GM23338 (cell line): ENCODE measurements at regions not wholly inside any gene's neighbourhood (a gene's known extent, or its start where the extent isn't known, plus 50 kb on each side); places are given as distances from the start of the nearest gene placed in this dataset.

Experiments used
- NANOG ChIP-seq: IDR thresholded peaks from 2 replicates; pipeline ENCODE4 v1.6.1; 2016; ENCODE audit warnings: antibody characterized with exemption, borderline replicate concordance
- POLR2AphosphoS5 ChIP-seq: IDR thresholded peaks from 2 replicates; pipeline ENCODE4 v1.6.1; 2016; ENCODE audit warnings: antibody characterized with exemption, low read depth
- STAT1 ChIP-seq: IDR thresholded peaks from one replicate; pipeline ENCODE4 v1.6.1; 2016; ENCODE audit warnings: antibody characterized with exemption; ENCODE audit not compliant: unreplicated experiment
- TF ChIP-seq, protein P1 (sequence below): fragments of 250-450 bp; sonication (Bioruptor Pico); IDR thresholded peaks from 2 replicates; pipeline ENCODE4 v1.5.0; 2020; ENCODE audit warnings: mild to moderate bottlenecking, moderate library complexity
- TF ChIP-seq, protein P2 (sequence below): IDR thresholded peaks from 2 replicates; pipeline ENCODE4 v1.6.1; 2016; ENCODE audit warnings: antibody characterized with exemption

DNA sequence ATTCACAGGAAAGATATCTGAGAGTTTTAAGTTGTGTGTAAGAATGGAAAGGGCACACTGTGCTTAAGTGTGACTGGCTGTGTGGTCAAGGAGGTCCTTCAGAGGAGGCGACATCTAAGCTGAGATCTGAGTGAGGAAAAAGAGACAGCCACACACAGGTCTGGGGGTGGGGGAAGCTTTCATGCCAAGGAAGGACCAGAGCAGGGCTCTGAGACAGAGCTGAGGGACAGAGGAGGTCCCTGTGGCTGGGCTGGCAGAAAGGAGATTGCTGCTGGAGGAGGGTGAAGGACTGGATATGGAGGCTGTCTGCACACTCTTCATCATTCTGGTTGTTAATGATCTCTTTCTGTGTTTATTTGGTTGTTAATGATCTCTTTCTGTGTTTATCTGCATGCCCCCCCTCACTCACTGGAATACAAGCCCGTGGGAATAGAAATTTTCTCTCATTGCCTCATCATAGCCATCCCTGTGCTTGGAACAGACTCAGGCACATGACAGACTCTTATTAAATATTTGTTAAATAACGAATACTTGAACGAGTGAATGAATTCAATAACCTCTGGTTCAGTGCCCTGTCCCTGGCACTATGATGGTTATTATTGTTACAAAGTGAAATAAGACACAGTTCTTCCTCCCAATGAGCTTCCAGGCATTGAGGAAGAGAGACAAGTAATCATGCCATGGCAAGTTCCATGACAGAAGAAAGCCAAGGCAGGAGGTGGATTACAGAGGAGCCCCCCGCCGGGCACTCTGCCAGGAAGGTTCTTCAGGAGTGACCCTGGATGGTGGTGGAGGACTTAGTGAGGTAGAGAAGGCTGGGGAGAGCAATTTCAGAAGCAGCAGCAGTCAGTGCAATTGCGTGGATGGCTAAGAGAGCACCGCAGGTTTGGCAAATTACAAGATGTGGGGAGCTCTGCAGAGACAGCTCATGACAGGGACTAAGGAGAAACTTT lies 399.4 kb upstream of the HS6ST1 start (continued):
- TF ChIP-seq, protein P1, sequence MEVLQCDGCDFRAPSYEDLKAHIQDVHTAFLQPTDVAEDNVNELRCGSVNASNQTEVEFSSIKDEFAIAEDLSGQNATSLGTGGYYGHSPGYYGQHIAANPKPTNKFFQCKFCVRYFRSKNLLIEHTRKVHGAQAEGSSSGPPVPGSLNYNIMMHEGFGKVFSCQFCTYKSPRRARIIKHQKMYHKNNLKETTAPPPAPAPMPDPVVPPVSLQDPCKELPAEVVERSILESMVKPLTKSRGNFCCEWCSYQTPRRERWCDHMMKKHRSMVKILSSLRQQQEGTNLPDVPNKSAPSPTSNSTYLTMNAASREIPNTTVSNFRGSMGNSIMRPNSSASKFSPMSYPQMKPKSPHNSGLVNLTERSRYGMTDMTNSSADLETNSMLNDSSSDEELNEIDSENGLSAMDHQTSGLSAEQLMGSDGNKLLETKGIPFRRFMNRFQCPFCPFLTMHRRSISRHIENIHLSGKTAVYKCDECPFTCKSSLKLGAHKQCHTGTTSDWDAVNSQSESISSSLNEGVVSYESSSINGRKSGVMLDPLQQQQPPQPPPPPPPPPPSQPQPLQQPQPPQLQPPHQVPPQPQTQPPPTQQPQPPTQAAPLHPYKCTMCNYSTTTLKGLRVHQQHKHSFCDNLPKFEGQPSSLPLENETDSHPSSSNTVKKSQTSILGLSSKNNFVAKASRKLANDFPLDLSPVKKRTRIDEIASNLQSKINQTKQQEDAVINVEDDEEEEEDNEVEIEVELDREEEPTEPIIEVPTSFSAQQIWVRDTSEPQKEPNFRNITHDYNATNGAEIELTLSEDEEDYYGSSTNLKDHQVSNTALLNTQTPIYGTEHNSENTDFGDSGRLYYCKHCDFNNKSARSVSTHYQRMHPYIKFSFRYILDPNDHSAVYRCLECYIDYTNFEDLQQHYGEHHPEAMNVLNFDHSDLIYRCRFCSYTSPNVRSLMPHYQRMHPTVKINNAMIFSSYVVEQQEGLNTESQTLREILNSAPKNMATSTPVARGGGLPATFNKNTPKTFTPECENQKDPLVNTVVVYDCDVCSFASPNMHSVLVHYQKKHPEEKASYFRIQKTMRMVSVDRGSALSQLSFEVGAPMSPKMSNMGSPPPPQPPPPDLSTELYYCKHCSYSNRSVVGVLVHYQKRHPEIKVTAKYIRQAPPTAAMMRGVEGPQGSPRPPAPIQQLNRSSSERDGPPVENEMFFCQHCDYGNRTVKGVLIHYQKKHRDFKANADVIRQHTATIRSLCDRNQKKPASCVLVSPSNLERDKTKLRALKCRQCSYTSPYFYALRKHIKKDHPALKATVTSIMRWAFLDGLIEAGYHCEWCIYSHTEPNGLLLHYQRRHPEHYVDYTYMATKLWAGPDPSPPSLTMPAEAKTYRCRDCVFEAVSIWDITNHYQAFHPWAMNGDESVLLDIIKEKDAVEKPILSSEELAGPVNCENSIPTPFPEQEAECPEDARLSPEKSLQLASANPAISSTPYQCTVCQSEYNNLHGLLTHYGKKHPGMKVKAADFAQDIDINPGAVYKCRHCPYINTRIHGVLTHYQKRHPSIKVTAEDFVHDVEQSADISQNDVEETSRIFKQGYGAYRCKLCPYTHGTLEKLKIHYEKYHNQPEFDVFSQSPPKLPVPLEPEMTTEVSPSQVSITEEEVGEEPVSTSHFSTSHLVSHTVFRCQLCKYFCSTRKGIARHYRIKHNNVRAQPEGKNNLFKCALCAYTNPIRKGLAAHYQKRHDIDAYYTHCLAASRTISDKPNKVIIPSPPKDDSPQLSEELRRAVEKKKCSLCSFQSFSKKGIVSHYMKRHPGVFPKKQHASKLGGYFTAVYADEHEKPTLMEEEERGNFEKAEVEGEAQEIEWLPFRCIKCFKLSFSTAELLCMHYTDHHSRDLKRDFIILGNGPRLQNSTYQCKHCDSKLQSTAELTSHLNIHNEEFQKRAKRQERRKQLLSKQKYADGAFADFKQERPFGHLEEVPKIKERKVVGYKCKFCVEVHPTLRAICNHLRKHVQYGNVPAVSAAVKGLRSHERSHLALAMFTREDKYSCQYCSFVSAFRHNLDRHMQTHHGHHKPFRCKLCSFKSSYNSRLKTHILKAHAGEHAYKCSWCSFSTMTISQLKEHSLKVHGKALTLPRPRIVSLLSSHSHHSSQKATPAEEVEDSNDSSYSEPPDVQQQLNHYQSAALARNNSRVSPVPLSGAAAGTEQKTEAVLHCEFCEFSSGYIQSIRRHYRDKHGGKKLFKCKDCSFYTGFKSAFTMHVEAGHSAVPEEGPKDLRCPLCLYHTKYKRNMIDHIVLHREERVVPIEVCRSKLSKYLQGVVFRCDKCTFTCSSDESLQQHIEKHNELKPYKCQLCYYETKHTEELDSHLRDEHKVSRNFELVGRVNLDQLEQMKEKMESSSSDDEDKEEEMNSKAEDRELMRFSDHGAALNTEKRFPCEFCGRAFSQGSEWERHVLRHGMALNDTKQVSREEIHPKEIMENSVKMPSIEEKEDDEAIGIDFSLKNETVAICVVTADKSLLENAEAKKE (CRISPR knock-in tag) = no peak
- TF ChIP-seq, protein P2, sequence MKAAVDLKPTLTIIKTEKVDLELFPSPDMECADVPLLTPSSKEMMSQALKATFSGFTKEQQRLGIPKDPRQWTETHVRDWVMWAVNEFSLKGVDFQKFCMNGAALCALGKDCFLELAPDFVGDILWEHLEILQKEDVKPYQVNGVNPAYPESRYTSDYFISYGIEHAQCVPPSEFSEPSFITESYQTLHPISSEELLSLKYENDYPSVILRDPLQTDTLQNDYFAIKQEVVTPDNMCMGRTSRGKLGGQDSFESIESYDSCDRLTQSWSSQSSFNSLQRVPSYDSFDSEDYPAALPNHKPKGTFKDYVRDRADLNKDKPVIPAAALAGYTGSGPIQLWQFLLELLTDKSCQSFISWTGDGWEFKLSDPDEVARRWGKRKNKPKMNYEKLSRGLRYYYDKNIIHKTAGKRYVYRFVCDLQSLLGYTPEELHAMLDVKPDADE = no peak
- TF ChIP-seq NANOG (no peak), POLR2AphosphoS5 (no peak), STAT1 (no peak)
